Thoracic aorta (tissue), 2 donors: ENCODE measurements at regions not wholly inside any gene's neighbourhood (a gene's known extent, or its start where the extent isn't known, plus 50 kb on each side); places are given as distances from the start of the nearest gene placed in this dataset.

ENCODE experiments used
- ATAC-seq: fragments of 150-250 bp; one replicate; pipeline ENCODE4 v1.8.0; 2017; ENCODE audit warnings: low read depth; ENCODE audit not compliant: insufficient number of reproducible peaks, low FRiP score
- DNase-seq: peaks from one replicate; pipeline ENCODE4 v3.0.0-alpha.2; 2020; ENCODE audit warnings: low spot score
- H3K27ac ChIP-seq, 2 donors: fragments of 200-600 bp; sonication (generic); 1 replicate in 1 of 2; 2 replicates in 1 of 2; pipeline ENCODE4 v1.5.1; 2016; ENCODE audit warnings: mild to moderate bottlenecking in 2 of 2, moderate library complexity in 2 of 2
- H3K27me3 ChIP-seq: fragments of 200-600 bp; sonication (generic); replicated peaks from 2 replicates; pipeline ENCODE4 v1.6.0; 2016; ENCODE audit warnings: mild to moderate bottlenecking; ENCODE audit not compliant: insufficient read depth
- H3K36me3 ChIP-seq: fragments of 200-600 bp; sonication (generic); one replicate; pipeline ENCODE4 v1.5.1; 2016
- H3K4me1 ChIP-seq, 2 donors: fragments of 200-600 bp; sonication (generic); 1 replicate in 1 of 2; 2 replicates in 1 of 2; pipeline versions ENCODE4 v1.5.1 to v1.6.0; 2016; ENCODE audit warnings: low read depth in 2 of 2, mild to moderate bottlenecking in 1 of 2; ENCODE audit not compliant: control insufficient read depth in 1 of 2
- H3K4me3 ChIP-seq: fragments of 200-600 bp; sonication (generic); 2 replicates; pipeline ENCODE4 v1.5.1; 2016; ENCODE audit warnings: mild to moderate bottlenecking
- H3K9me3 ChIP-seq: fragments of 200-600 bp; sonication (generic); 2 replicates; pipeline ENCODE4 v1.5.1; 2016
- TF ChIP-seq, protein P1 (sequence below): fragments of 200-600 bp; sonication (generic); IDR thresholded peaks from one replicate; pipeline ENCODE4 v1.5.1; 2019; ENCODE audit warnings: antibody characterized with exemption

DNA sequence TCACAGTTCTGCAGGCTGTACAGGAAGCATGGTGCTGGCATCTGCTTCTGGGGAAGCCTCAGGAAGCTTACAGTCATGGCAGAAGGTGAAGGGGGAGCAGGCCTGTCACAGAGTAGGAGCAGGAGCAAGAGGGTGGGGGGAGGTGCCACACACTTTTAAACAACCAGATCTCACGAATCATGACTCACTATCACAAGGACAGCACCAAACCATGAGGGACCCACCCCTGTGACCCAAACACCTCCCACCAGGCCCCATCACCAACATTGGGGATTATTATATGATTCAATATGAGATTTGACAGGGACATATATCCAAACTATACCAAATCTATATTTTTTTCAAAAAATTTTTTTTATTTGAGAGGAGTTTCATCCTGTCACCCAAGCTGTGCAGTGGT is 51.0 kb upstream of the GLS start:
- no peak overlapping the region for H3K27ac ChIP-seq
- no peaks in the 10 kb centered on the region for H3K27me3 ChIP-seq
- no peaks in the 10 kb centered on the region for H3K36me3 ChIP-seq
- H3K9me3 ChIP-seq, result no peaks in the 10 kb centered on the region
- H3K4me3 ChIP-seq, result no peak overlapping the region
- ATAC-seq (no peak), DNase-seq (no peak)
- peaks cover 2 to 4% of the 10 kb centered on the region in 2 donors for H3K4me1 ChIP-seq
- TF ChIP-seq, protein P1, sequence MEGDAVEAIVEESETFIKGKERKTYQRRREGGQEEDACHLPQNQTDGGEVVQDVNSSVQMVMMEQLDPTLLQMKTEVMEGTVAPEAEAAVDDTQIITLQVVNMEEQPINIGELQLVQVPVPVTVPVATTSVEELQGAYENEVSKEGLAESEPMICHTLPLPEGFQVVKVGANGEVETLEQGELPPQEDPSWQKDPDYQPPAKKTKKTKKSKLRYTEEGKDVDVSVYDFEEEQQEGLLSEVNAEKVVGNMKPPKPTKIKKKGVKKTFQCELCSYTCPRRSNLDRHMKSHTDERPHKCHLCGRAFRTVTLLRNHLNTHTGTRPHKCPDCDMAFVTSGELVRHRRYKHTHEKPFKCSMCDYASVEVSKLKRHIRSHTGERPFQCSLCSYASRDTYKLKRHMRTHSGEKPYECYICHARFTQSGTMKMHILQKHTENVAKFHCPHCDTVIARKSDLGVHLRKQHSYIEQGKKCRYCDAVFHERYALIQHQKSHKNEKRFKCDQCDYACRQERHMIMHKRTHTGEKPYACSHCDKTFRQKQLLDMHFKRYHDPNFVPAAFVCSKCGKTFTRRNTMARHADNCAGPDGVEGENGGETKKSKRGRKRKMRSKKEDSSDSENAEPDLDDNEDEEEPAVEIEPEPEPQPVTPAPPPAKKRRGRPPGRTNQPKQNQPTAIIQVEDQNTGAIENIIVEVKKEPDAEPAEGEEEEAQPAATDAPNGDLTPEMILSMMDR, result no peak
